RPMI8226 (cell line): ENCODE measurements at regions not wholly inside any gene's neighbourhood (a gene's known extent, or its start where the extent isn't known, plus 50 kb on each side); places are given as distances from the start of the nearest gene placed in this dataset.
"Not testable (repeated sequence)": the region's sequence is repeated elsewhere in the genome, so short reads cannot be mapped to it uniquely, and the experiment has no call there.

Experiments
- DNase-seq: peaks from one replicate; pipeline ENCODE4 v3.0.0-alpha.2; 2015

- no peak for DNase-seq
Measured at GRCh38 chr5:82596451-82596850, 318.3 kb upstream of the RPS23 start.

- no peak for DNase-seq
Measured at GRCh38 chr5:82595113-82595512, 317.0 kb upstream of the RPS23 start.

GRCh38 chr5:82594097-82594496 is 315.9 kb upstream of the RPS23 start:
- no peak for DNase-seq

GRCh38 chr5:82593481-82593880 is 315.3 kb upstream of the RPS23 start:
- no peak for DNase-seq

- DNase-seq, result no peak
Measured at GRCh38 chr5:82591021-82591515, 312.9 kb upstream of the RPS23 start.

GRCh38 chr5:82590112-82590511 is 312.0 kb upstream of the RPS23 start:
- no peak for DNase-seq

GRCh38 chr5:82586661-82587310 is 308.6 kb upstream of the RPS23 start:
- DNase-seq, result no peak

GRCh38 chr5:82586181-82586580 is 308.0 kb upstream of the RPS23 start:
- no peak for DNase-seq

- DNase-seq, result no peak
Measured at GRCh38 chr5:82584631-82585030, 306.5 kb upstream of the RPS23 start.

GRCh38 chr5:82583331-82583730 is 305.2 kb upstream of the RPS23 start:
- not testable (repeated sequence) for DNase-seq

GRCh38 chr5:82564963-82565362 is 286.8 kb upstream of the RPS23 start:
- DNase-seq, result no peak

- no peak for DNase-seq
Measured at GRCh38 chr5:82563745-82564144, 285.6 kb upstream of the RPS23 start.

GRCh38 chr5:82562696-82563240 is 284.6 kb upstream of the RPS23 start:
- DNase-seq, result no peak

GRCh38 chr5:82561797-82562196 is 283.6 kb upstream of the RPS23 start:
- no peak for DNase-seq

- DNase-seq, result no peak
Measured at GRCh38 chr5:82560969-82561368, 282.8 kb upstream of the RPS23 start.

- no peak for DNase-seq
Measured at GRCh38 chr5:82560561-82560960, 282.4 kb upstream of the RPS23 start.

- no peak for DNase-seq
Measured at GRCh38 chr5:82551840-82552385, 273.8 kb upstream of the RPS23 start.

- no peak for DNase-seq
Measured at GRCh38 chr5:82551192-82551591, 273.0 kb upstream of the RPS23 start.

- no peak for DNase-seq
Measured at GRCh38 chr5:82549263-82549662, 271.1 kb upstream of the RPS23 start.

GRCh38 chr5:82544004-82544403 is 265.9 kb upstream of the RPS23 start:
- DNase-seq, result no peak

GRCh38 chr5:82540301-82540700 is 262.1 kb upstream of the RPS23 start:
- no peak for DNase-seq

GRCh38 chr5:82538339-82539034 is 260.3 kb upstream of the RPS23 start:
- no peak for DNase-seq

GRCh38 chr5:82537687-82538306 is 259.6 kb upstream of the RPS23 start:
- DNase-seq, result no peak

GRCh38 chr5:82534986-82535385 is 256.8 kb upstream of the RPS23 start:
- no peak for DNase-seq
